Amniotic epithelial cell (primary cell): ENCODE measurements at regions not wholly inside any gene's neighbourhood (a gene's known extent, or its start where the extent isn't known, plus 50 kb on each side); places are given as distances from the start of the nearest gene placed in this dataset.

Experiments
- DNase-seq: peaks from one replicate; pipeline ENCODE4 v3.0.0-alpha.2; 2010; ENCODE audit warnings: low read depth

GRCh38 chr2:5236249-5236648 lies 455.9 kb upstream of the SOX11 start:
- no peak for DNase-seq

GRCh38 chr2:5242751-5243150 lies 449.4 kb upstream of the SOX11 start:
- no peak for DNase-seq

- no peak for DNase-seq
These were observed 441.7 kb upstream of the SOX11 start for GRCh38 chr2:5250482-5250881.

GRCh38 chr2:5253263-5253662 lies 438.9 kb upstream of the SOX11 start:
- DNase-seq, result no peak

- no peak for DNase-seq
These were observed 437.3 kb upstream of the SOX11 start for GRCh38 chr2:5254791-5255332.

- DNase-seq, result no peak
These were observed 428.9 kb upstream of the SOX11 start for GRCh38 chr2:5263291-5263690.

GRCh38 chr2:5264361-5264760 lies 427.8 kb upstream of the SOX11 start:
- DNase-seq, result no peak

- DNase-seq, result no peak
These were observed 407.1 kb upstream of the SOX11 start for GRCh38 chr2:5285061-5285460.

GRCh38 chr2:5285872-5286769 lies 406.1 kb upstream of the SOX11 start:
- no peak for DNase-seq

GRCh38 chr2:5287558-5288334 lies 404.4 kb upstream of the SOX11 start:
- DNase-seq, result no peak

- DNase-seq, result no peak
These were observed 401.2 kb upstream of the SOX11 start for GRCh38 chr2:5290900-5291546.

- DNase-seq, result no peak
These were observed 387.5 kb upstream of the SOX11 start for GRCh38 chr2:5304640-5305039.

- no peak for DNase-seq
These were observed 377.1 kb upstream of the SOX11 start for GRCh38 chr2:5315041-5315440.

- no peak for DNase-seq
These were observed 376.7 kb upstream of the SOX11 start for GRCh38 chr2:5315512-5315911.

GRCh38 chr2:5316001-5316490 lies 376.1 kb upstream of the SOX11 start:
- no peak for DNase-seq

- DNase-seq, result no peak
These were observed 372.7 kb upstream of the SOX11 start for GRCh38 chr2:5319493-5319892.

GRCh38 chr2:5322396-5322795 lies 369.8 kb upstream of the SOX11 start:
- no peak for DNase-seq

GRCh38 chr2:5325523-5325922 lies 366.7 kb upstream of the SOX11 start:
- no peak for DNase-seq

GRCh38 chr2:5328826-5329225 lies 363.4 kb upstream of the SOX11 start:
- no peak for DNase-seq

GRCh38 chr2:5329763-5330162 lies 362.4 kb upstream of the SOX11 start:
- DNase-seq, result no peak

- no peak for DNase-seq
These were observed 361.2 kb upstream of the SOX11 start for GRCh38 chr2:5330961-5331360.

- DNase-seq, result no peak
These were observed 359.3 kb upstream of the SOX11 start for GRCh38 chr2:5332925-5333324.
